Naive thymus-derived CD4-positive, alpha-beta T cell (primary cell): ENCODE measurements at regions not wholly inside any gene's neighbourhood (a gene's known extent, or its start where the extent isn't known, plus 50 kb on each side); places are given as distances from the start of the nearest gene placed in this dataset.

Experiments used
- ATAC-seq: fragments of 150-1000 bp; cut with Tn5 transposase; 2 replicates; pipeline ENCODE4 v1.10.0; 2021; ENCODE audit warnings: mild to moderate bottlenecking, moderate library complexity
- CTCF ChIA-PET: fragments of 350-600 bp; sonication (Branson Sonifier 250); formaldehyde crosslinking; loops from one replicate; lab custom pipeline; 2021; ENCODE audit warnings: antibody characterized with exemption; lab: Charles Lee
- POLR2A ChIA-PET: fragments of 350-600 bp; sonication (Branson Sonifier 250); formaldehyde crosslinking; loops from one replicate; lab custom pipeline; 2021; ENCODE audit warnings: antibody characterized with exemption, inconsistent platforms; lab: Charles Lee
- DNase-seq, 9 donors: peaks; one replicate each; pipeline versions ENCODE4 v3.0.0 to v3.0.0-alpha.2; 2020 to 2022; ENCODE audit warnings: mixed read lengths in 1 of 9
- H3K27ac ChIP-seq: one replicate; pipeline ENCODE4 v1.7.0; 2013; ENCODE audit warnings: mild to moderate bottlenecking, low read depth, low read length, moderate library complexity
- H3K27me3 ChIP-seq, 2 donors: one replicate each; pipeline ENCODE4 v1.7.0; 2013; ENCODE audit warnings: low read length in 2 of 2, mild to moderate bottlenecking in 2 of 2, moderate library complexity in 2 of 2; ENCODE audit not compliant: control insufficient read depth in 2 of 2, insufficient read depth in 2 of 2
- H3K36me3 ChIP-seq, 3 experiments: 1 replicate in 2 of 3; 2 replicates in 1 of 3; pipeline ENCODE4 v1.7.0; 2013; ENCODE audit warnings: low read length in 3 of 3, mild to moderate bottlenecking in 3 of 3, moderate library complexity in 1 of 3; ENCODE audit not compliant: insufficient read depth in 3 of 3, control insufficient read depth in 2 of 3
- H3K4me1 ChIP-seq, 2 donors: one replicate each; pipeline ENCODE4 v1.7.0; 2013; ENCODE audit warnings: low read length in 2 of 2, mild to moderate bottlenecking in 2 of 2, moderate library complexity in 1 of 2; ENCODE audit not compliant: control insufficient read depth in 2 of 2, insufficient read depth in 2 of 2
- H3K4me3 ChIP-seq: 2 replicates; pipeline ENCODE4 v1.7.0; 2013; ENCODE audit warnings: mild to moderate bottlenecking, low read length
- H3K9me3 ChIP-seq, 3 experiments: 1 replicate in 2 of 3; 2 replicates in 1 of 3; pipeline ENCODE4 v1.7.0; 2013; ENCODE audit warnings: low read length in 3 of 3; ENCODE audit not compliant: control insufficient read depth in 2 of 3
- H3K27ac Mint-ChIP-seq, 9 donors: one replicate each; pipeline ENCODE4 v1.8.0; 2020 to 2022; ENCODE audit warnings: mixed read lengths in 9 of 9, mild to moderate bottlenecking in 8 of 9, moderate library complexity in 5 of 9, inconsistent platforms in 2 of 9
- H3K27me3 Mint-ChIP-seq, 5 donors: one replicate each; pipeline ENCODE4 v1.8.0; 2021 to 2022; ENCODE audit warnings: mixed read lengths in 5 of 5, mild to moderate bottlenecking in 1 of 5
- H3K36me3 Mint-ChIP-seq, 5 donors: one replicate each; pipeline ENCODE4 v1.8.0; 2020 to 2022; ENCODE audit warnings: mixed read lengths in 5 of 5, mild to moderate bottlenecking in 3 of 5, inconsistent platforms in 1 of 5
- H3K4me1 Mint-ChIP-seq, 7 donors: one replicate each; pipeline ENCODE4 v1.8.0; 2020 to 2022; ENCODE audit warnings: mixed read lengths in 7 of 7, mild to moderate bottlenecking in 3 of 7, inconsistent platforms in 1 of 7
- H3K4me3 Mint-ChIP-seq, 10 donors: one replicate each; pipeline ENCODE4 v1.8.0; 2020 to 2022; ENCODE audit warnings: mild to moderate bottlenecking in 10 of 10, mixed read lengths in 10 of 10, moderate library complexity in 6 of 10, inconsistent platforms in 2 of 10
- H3K9me3 Mint-ChIP-seq, 11 donors: one replicate each; pipeline ENCODE4 v1.8.0; 2020 to 2022; ENCODE audit warnings: mixed read lengths in 11 of 11, mild to moderate bottlenecking in 4 of 11, inconsistent platforms in 1 of 11, moderate library complexity in 1 of 11
- intact Hi-C, 2 donors: fragments of 100-400 bp; cut with micrococcal nuclease; formaldehyde crosslinking; loops; one replicate each; pipeline ENCODE4 v1.15.1; 2023

- Mint-ChIP-seq H3K27ac (no peak overlapping the region), H3K9me3 (peaks cover 0 to 27% (median 7%) of the 10 kb centered on the region in 11 donors), H3K27me3 (no peaks in the 10 kb centered on the region), H3K4me3 (no peak overlapping the region), H3K36me3 (no peaks in the 10 kb centered on the region), H3K4me1 (no peaks in the 10 kb centered on the region)
- Histone ChIP-seq H3K36me3 (no peaks in the 10 kb centered on the region), H3K9me3 (no peaks in the 10 kb centered on the region), H3K4me3 (no peak overlapping the region), H3K4me1 (no peaks in the 10 kb centered on the region), H3K27ac (no peak overlapping the region), H3K27me3 (no peaks in the 10 kb centered on the region)
- POLR2A ChIA-PET: no interaction called here
- DNase-seq (no peak), ATAC-seq (no peak)
- CTCF ChIA-PET: no interaction called here
- intact Hi-C loops: no loop called here
Observed at GRCh38 chr11:37724315-37724714, 1126.3 kb upstream of the RAG2 start.

- ChIA-PET POLR2A (no interaction called here), CTCF (no interaction called here)
- no peaks in the 10 kb centered on the region for H3K9me3 ChIP-seq
- H3K4me1 Mint-ChIP-seq: no peaks in the 10 kb centered on the region
- no peak for ATAC-seq
- intact Hi-C loops: no loop called here
- peaks cover 0 to 28% (median 7%) of the 10 kb centered on the region in 11 donors for H3K9me3 Mint-ChIP-seq
- no peak overlapping the region for H3K27ac Mint-ChIP-seq
- no peaks in the 10 kb centered on the region for H3K27me3 Mint-ChIP-seq
- no peak overlapping the region for H3K27ac ChIP-seq
- no peaks in the 10 kb centered on the region for H3K36me3 Mint-ChIP-seq
- no peaks in the 10 kb centered on the region for H3K36me3 ChIP-seq
- H3K4me3 Mint-ChIP-seq: no peak overlapping the region
- no peaks in the 10 kb centered on the region for H3K27me3 ChIP-seq
- H3K4me3 ChIP-seq: no peak overlapping the region
- no peak for DNase-seq
- no peaks in the 10 kb centered on the region for H3K4me1 ChIP-seq
Observed at GRCh38 chr11:37721485-37721884, 1123.4 kb upstream of the RAG2 start.

- no peaks in the 10 kb centered on the region for H3K36me3 Mint-ChIP-seq
- H3K27ac Mint-ChIP-seq: no peak overlapping the region
- H3K4me1 ChIP-seq: no peaks in the 10 kb centered on the region
- H3K27me3 ChIP-seq: no peaks in the 10 kb centered on the region
- no peaks in the 10 kb centered on the region for H3K4me1 Mint-ChIP-seq
- DNase-seq (no peak), ATAC-seq (no peak)
- H3K9me3 ChIP-seq: no peaks in the 10 kb centered on the region
- intact Hi-C loops: no loop called here
- H3K4me3 ChIP-seq: no peak overlapping the region
- H3K9me3 Mint-ChIP-seq: peaks cover 0 to 14% (median 8%) of the 10 kb centered on the region in 11 donors
- H3K27ac ChIP-seq: no peak overlapping the region
- H3K36me3 ChIP-seq: no peaks in the 10 kb centered on the region
- ChIA-PET POLR2A (no interaction called here), CTCF (no interaction called here)
- no peaks in the 10 kb centered on the region for H3K27me3 Mint-ChIP-seq
- no peak overlapping the region for H3K4me3 Mint-ChIP-seq
Observed at GRCh38 chr11:37718431-37718999, 1120.5 kb upstream of the RAG2 start.

- Mint-ChIP-seq H3K4me3 (no peak overlapping the region), H3K27me3 (no peaks in the 10 kb centered on the region), H3K4me1 (no peaks in the 10 kb centered on the region), H3K9me3 (peaks cover 0 to 9% (median 4%) of the 10 kb centered on the region in 11 donors), H3K27ac (no peak overlapping the region), H3K36me3 (no peaks in the 10 kb centered on the region)
- H3K27me3 ChIP-seq: no peaks in the 10 kb centered on the region
- H3K4me1 ChIP-seq: no peaks in the 10 kb centered on the region
- H3K9me3 ChIP-seq: no peaks in the 10 kb centered on the region
- ChIA-PET CTCF (no interaction called here), POLR2A (no interaction called here)
- no peaks in the 10 kb centered on the region for H3K36me3 ChIP-seq
- intact Hi-C loops: no loop called here
- DNase-seq: no peak
- H3K4me3 ChIP-seq: no peak overlapping the region
- ATAC-seq: no peak
- no peak overlapping the region for H3K27ac ChIP-seq
Observed at GRCh38 chr11:37712251-37712650, 1114.2 kb upstream of the RAG2 start.

DNA sequence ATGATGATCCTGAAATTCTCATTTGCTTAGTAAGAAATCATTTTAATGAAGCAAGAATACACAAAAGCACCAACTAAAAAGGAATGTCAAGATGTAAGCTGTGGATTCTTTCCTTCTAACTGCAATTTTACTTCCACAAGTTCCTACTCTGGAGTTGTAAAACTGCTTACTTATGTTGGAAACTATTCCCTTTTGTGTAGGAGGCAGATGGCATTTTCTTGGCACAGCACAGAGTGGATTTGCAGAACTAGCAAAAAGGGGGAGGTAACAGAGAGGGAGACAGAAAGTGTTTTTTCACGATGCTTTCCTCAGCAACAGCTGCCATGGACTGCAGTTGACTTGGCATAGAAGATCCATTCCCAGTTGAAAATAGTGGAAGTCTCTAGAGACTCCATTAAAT lies 1112.0 kb upstream of the RAG2 start:
- H3K27me3 ChIP-seq: no peaks in the 10 kb centered on the region
- Mint-ChIP-seq H3K27ac (no peak overlapping the region), H3K36me3 (no peaks in the 10 kb centered on the region), H3K4me3 (no peak overlapping the region), H3K9me3 (peaks cover 0 to 15% (median 5%) of the 10 kb centered on the region in 11 donors), H3K4me1 (no peaks in the 10 kb centered on the region), H3K27me3 (no peaks in the 10 kb centered on the region)
- CTCF ChIA-PET: no interaction called here
- ATAC-seq (no peak), DNase-seq (no peak)
- H3K9me3 ChIP-seq: no peaks in the 10 kb centered on the region
- POLR2A ChIA-PET: no interaction called here
- H3K27ac ChIP-seq: no peak overlapping the region
- intact Hi-C loops: no loop called here
- H3K4me3 ChIP-seq: no peak overlapping the region
- H3K4me1 ChIP-seq: no peaks in the 10 kb centered on the region
- H3K36me3 ChIP-seq: no peaks in the 10 kb centered on the region

DNA sequence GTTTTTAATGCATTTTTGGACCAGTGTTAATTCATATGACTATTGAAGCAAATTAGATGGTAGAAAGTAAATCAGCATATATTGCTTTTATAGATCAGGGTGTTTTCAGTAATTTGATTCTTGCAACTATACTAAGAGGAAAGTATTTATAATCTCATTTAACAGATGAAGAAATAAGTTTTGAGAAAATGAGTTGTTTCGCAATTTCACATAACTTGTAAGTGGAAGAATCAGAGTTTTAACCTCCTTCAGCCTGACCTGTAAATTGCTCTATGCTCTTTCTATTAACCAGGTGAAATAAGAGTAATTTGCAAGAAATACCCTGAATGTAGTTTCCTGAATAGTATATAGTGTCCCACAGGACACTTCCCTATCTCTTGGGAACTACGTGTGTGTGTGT lies 1106.8 kb upstream of the RAG2 start:
- H3K36me3 ChIP-seq: no peaks in the 10 kb centered on the region
- no peaks in the 10 kb centered on the region for H3K27me3 ChIP-seq
- POLR2A ChIA-PET: no interaction called here
- peaks cover 0 to 10% (median 0%) of the 10 kb centered on the region in 3 experiments for H3K9me3 ChIP-seq
- Mint-ChIP-seq H3K36me3 (no peaks in the 10 kb centered on the region), H3K9me3 (peaks cover 0 to 32% (median 7%) of the 10 kb centered on the region in 11 donors), H3K4me3 (no peak overlapping the region), H3K27ac (no peak overlapping the region), H3K4me1 (no peaks in the 10 kb centered on the region), H3K27me3 (no peaks in the 10 kb centered on the region)
- no peaks in the 10 kb centered on the region for H3K4me1 ChIP-seq
- intact Hi-C loops: no loop called here
- CTCF ChIA-PET: no interaction called here
- no peak overlapping the region for H3K4me3 ChIP-seq
- no peak overlapping the region for H3K27ac ChIP-seq
- DNase-seq: no peak
- no peak for ATAC-seq

GRCh38 chr11:37699644-37700043 lies 1101.6 kb upstream of the RAG2 start:
- DNase-seq: no peak
- H3K27me3 Mint-ChIP-seq: no peaks in the 10 kb centered on the region
- H3K27ac Mint-ChIP-seq: no peak overlapping the region
- H3K4me1 Mint-ChIP-seq: no peaks in the 10 kb centered on the region
- peaks cover 3 to 40% (median 13%) of the 10 kb centered on the region in 11 donors for H3K9me3 Mint-ChIP-seq
- H3K36me3 Mint-ChIP-seq: peaks cover 0 to 6% (median 0%) of the 10 kb centered on the region in 5 donors
- no peak overlapping the region for H3K4me3 Mint-ChIP-seq
- intact Hi-C loops: no loop called here
- no peak overlapping the region for H3K27ac ChIP-seq
- no peak for ATAC-seq
- no peaks in the 10 kb centered on the region for H3K27me3 ChIP-seq
- H3K4me1 ChIP-seq: no peaks in the 10 kb centered on the region
- H3K9me3 ChIP-seq: peaks cover 0 to 15% (median 0%) of the 10 kb centered on the region in 3 experiments
- H3K36me3 ChIP-seq: no peaks in the 10 kb centered on the region
- no peak overlapping the region for H3K4me3 ChIP-seq
- POLR2A ChIA-PET: no interaction called here
- CTCF ChIA-PET: interaction anchor here (0.7 kb wide), 1 partner anchor 78 kb away, joined by 3 read pairs; no protein-coding TSS in a partner anchor
